22Rv1 (cell line): ENCODE measurements at regions not wholly inside any gene's neighbourhood (a gene's known extent, or its start where the extent isn't known, plus 50 kb on each side); places are given as distances from the start of the nearest gene placed in this dataset.

Source experiments
- CTCF ChIP-seq: fragments of 450-650 bp; IDR thresholded peaks from 2 replicates; pipeline ENCODE4 v1.5.1; 2017; ENCODE audit warnings: mild to moderate bottlenecking
- ZFX ChIP-seq: fragments of 450-650 bp; IDR thresholded peaks from 2 replicates; pipeline ENCODE4 v1.6.1; 2017; ENCODE audit warnings: antibody characterized with exemption, borderline replicate concordance

- TF ChIP-seq CTCF (no peak), ZFX (no peak)
Observed at GRCh38 chr5:26295541-26295940, 742.8 kb downstream of the CDH9 start.
